SIG-M5 treated with dmso at 0.1 percent for 504 hours (cell line): ENCODE measurements at regions not wholly inside any gene's neighbourhood (a gene's known extent, or its start where the extent isn't known, plus 50 kb on each side); places are given as distances from the start of the nearest gene placed in this dataset.
"Not testable (repeated sequence)": the region's sequence is repeated elsewhere in the genome, so short reads cannot be mapped to it uniquely, and the experiment has no call there.

Experiments
- DNase-seq: peaks from one replicate; lab custom pipeline; 2025; ENCODE audit not compliant: unreplicated experiment; lab: John Stamatoyannopoulos, UW

DNA sequence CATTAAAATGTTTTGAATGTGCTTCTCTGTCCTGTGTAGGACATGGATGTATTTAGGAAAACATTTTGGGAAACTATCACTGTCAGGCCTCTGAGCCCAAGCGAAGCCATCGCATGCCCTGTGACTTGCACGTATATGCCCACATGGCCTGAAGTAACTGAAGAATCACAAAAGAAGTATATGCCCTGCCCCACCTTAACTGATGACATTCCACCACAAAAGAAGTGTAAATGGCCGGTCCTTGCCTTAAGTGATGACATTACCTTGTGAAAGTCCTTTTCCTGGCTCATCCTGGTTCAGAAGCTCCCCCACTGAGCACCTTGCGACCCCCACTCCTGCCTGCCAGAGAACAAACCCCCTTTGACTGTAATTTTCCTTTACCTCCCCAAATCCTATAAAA lies 191.1 kb upstream of the MEIS1 start:
- not testable (repeated sequence) for DNase-seq

DNA sequence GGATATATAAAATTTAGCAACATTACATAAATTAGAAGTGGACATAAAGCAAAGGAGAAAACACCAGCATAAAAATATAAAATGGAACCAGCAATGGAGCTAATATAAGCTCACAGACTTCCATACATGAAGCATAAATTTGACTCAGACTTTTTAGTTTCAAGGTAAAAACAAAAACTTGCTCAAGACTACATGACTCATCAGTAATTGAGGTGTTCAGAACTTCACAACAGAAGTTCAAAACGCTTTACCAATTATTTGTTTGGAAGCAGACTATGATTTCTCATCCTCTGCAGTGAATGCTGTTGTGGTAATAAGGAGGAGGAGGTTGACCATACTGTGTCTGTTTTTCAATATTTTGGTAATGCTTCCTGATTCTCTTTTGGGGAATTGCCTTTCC lies 192.0 kb upstream of the MEIS1 start:
- not testable (repeated sequence) for DNase-seq

DNA sequence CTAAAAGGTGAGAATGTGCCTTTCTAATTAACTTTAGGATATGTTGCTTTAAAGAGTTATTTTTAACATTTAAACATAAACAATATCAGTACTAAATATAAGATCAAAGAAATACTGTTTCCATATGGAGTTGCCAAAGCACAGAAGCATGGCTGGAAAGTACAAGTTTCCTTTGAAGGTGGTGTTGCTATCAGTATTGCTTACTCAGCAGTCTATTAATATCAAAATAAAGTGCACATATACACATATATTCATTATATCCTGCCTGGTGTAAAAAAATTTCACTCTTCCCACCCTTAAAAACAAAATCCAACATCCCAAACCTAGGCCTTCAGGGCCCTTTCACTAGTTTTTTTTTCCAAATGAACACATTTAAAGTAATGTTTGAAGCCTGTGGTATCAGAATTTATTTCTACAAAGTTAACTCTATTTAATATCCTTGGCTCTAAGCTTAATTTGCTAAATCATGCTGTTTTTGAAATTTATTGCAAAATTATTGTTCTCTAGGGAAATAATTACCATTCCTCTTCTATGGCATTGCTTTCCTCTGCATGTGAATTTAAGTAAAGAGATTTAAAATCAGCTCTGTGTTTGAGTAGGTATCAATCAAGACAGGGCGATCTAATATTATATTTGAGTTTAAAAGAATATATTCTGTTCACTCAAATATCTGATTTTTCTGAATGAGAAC lies 192.7 kb upstream of the MEIS1 start:
- DNase-seq = no peak

DNA sequence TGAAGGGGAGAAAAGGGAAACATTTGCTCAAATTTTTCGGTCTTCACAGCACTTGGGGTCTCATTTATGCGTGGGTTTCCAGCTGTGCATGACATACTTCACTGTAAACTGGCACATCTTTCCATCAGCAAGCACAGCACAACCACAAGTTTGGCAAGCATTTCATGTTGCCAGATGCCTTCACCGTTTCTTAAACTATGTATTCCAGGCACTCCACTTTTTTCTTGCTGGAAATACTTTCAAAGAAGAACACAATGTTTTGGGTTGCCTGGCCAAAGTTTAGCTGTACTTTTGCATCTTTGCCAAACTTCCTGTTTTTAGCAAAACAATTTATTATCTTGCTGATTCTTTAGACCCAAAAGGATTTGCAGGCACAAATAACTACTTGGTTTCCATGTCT lies 194.6 kb upstream of the MEIS1 start:
- no peak for DNase-seq

DNA sequence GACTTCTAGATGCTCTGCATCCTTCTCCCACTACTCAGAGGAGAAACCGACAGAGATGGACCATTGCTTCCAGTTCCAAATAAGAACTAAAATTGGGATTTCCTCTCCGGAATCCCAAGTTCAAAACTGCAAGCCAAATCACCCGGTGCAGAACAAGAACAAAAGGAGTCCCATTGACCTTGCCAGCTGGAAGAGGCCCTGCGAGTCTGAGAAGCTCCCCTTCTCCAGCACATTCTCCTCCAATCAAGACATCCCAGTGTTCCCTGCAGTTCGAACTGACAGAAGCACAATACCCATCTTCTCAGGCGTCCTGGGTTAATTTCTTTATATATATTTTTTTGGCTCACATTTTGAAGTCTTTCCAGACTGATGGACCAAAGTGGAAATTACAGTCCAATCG lies 195.3 kb upstream of the MEIS1 start:
- no peak for DNase-seq

DNA sequence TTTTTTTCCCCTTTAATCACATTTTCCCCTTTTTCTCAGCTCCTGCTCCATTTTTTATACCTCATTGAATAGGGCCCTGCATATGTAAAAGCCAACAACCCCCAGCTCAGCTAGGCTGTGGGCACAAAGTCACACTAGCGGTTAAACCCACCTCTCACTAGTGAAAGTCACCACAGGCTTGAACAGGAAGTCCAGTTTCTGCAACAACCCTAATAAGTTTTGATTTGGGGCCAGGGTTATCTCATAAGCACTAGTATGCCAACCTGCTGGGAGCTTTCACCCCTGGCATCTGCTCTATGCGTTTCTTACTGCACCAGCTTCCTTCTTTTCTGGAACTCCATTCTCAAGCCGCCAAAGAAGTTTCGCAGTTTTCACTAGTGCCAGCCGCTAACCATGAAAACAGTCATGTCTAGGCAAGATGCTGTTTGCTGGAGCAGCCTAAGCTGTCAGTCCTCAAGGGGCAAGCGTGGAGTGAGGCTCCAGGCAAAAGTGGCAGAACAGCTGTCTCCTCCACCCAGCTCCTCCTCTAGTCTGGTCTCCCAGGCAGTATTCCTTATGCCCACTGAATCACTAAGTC lies 197.0 kb upstream of the MEIS1 start:
- DNase-seq = no peak

DNA sequence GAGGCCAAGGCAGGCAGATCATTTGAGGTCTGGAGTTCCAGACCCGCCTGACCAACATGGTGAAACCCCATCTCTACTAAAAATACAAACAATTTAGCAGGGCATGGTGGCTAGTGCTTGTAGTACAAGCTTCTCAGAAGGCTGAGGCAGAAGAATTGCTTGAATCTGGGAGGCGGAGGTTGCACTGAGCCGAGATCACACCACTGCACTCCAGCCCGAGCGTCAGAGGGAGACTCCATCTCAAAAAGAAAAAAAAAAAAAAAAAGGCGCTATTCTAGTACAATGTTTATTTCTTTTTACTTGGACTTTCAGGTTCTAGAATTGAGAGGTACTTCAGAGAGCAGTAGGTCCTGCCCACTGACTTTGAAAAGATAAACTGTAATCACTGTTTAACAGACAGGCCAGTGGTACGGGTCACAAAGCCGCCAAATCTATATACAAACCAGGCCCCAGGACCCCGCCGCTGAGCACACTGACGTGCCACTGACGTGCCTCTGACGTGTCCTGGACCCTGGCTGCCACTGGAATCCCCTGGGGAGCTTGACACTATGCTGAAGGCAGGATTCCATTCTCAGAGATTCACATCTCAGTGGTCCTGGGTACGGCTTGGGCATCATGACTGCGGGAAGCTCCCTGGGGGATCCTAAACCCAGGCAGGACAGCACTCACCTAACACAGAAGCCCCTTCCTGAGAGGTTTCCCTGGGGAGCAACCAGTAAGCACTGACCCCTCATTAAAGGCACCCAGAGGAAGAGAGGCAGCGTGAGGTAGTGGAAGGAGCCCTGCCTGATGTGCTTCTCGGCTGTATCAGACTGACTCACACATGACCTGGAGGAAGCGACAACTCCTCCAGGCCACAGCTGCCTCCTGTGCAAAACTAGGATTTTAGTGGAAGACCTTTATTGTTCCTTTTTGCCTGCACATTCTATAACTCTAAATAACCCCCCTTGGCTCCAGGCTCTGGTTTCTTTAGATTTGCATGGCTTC lies 197.8 kb upstream of the MEIS1 start:
- DNase-seq = no peak

DNA sequence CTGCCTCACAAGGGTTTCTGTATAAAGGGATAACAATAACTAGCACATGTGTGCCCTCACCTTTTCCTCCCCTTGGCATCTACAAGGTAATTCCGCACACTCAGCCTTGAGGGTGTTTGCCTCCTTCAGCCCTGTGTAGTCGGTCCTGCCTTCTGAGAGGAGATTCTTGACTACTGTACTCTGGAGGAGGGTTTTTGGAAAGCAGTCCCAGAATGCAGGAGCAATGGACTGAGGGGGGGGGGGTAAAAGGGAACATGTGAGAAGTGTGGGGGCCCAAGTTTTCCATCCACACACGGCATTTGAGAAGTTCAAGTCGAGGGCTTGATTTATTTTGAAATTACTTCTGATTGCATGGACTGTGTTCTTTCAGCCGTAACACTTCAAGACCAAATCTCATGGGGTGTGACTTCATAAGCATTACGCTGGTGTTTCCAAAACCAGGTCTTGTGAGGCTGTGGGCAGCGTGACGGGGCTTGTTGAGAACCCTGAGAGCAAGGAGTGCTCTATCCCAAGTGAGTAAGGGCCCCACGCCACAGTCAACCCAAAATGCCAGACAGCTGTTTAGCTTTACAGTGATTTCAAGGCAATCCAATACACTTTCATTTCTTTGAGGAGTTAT lies 198.7 kb upstream of the MEIS1 start:
- DNase-seq = no peak

DNA sequence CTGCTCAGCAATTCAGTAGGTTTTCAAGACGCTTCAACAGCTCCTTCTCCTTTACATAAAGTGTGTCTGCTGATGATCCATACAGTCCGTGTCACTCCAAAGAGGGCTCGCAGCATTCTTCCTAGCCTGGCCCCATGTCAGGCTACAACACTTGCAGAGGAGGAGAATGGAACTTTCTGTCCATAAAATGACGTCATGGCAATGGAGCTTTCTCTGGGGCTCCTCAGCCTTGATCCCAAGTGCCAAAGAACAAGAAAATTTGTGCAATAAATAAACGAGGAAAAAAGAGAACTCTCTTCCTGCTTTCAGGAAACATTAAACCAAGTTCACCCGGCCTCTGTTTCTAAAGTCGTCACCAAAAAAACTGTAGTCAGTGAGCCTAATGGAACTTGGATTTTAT lies 199.5 kb upstream of the MEIS1 start:
- no peak for DNase-seq

DNA sequence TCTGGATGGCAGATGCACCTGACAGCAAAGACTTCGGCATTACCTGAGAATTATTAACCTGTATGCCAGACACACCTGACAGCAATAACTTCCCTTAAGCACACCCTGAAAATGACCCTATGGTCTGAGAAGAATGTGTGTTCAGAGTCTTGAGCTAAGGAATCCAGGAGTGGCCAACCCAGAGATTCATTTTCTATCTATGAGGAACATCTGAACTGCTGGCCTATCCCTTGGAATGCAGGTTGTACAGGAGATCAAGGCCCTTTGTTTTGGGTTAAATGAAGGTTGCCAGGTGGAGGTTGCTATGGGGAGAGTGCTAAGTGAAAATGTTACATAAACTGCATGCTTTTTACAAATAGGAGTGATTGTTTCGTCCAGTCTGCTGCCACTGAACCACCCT lies 200.9 kb upstream of the MEIS1 start:
- no peak for DNase-seq

DNA sequence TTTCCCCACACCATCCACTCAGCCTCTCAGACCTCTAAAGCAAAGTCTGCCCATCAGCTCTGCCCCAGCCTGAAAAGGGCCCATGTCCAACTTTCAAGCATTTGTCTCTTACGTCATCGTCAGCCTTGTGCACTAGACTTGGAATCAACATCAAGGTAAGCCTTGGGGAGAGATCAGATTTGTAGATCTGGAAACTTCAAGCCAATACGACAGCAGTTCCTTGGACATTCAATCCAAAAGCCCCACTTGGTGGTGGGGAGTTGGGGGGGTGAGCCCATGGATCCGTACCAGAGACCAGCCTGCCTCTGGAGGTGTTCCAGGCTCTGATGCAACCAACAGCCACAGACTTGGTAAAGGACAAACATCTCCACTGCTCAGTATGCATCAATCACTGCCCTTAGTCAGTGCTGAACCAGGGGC lies 206.8 kb upstream of the MEIS1 start:
- DNase-seq = no peak

DNA sequence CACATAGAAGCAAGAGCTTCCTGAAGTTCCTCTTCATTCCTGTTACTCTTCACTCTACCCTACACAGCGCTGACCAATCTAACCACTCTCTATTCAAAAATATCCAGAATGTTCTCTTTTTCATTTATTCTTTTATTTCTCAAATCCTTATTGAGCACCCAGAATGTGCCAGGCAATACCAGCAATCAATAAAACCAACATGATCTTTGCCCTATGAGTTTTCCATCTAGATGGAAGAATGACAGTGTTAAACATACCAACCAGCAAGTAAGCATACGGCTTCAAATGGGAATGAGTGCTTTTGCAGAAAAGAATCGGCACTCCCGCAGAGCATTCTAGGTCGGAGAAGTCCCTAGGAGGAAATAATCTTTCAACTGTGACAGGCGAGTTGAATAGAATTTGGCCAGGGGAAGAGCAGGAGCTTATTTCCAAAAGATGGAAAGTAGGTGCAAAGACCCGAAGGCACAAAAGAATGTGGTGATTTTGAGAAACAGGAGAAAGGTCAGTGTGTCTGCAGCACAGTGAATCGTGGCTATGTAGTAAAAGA lies 217.8 kb upstream of the MEIS1 start:
- no peak for DNase-seq

DNA sequence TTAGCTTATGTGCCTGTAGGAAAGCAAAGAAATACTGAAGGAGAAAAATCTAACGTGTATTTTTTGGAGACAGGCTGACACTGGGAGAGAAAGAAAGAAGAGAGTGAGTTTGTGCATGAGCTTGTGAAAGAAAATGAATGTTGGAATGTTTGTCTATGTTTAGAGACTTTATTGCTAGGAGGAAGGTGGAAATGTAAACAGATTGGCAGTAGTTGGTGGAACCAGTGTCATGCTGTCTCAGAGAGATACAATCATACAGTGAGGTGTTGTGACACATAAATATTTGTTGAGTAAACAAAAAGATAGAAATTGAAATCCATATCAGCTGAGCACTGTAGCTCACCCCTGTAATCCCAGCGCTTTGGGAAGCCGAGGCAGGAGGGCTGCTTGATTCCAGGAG lies 222.2 kb upstream of the MEIS1 start:
- peak; percentile 19 for DNase-seq

DNA sequence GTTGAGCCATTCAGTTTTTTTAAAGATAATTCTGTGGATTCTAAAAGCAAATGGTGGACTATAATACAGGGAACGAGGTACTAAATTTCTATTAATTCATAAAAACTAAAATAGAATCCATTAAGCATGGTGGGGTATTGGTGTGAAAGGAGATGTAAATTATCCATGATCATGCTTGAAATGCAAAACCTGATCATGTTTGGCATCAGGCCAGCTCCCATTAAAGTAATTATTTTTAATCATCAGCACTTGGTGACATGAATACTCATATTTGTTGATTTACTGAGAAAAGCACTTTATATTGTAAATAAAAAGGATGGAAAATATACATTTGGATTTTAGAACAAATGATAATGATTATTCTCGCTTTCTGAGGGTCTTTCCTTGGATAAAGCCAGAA lies 232.3 kb upstream of the MEIS1 start:
- no peak for DNase-seq

DNA sequence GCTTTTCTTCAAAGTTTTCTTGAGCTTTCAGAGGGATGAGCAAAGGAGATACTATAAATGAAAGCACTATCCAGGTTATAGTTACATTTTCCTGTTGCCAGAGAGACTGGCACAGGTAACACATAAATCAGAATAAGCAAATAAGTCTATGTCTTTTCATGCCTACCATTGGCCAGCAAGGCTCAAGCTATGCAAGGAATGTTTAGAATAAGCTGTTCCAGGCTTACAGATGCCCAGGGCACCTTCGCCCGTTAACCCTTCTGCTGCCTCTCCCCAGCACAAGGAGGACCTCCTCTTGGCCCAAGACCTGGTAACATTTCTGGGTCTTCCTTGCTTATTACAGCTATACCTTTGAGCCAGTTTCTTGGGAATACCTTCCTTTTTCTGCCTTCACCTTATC lies 233.7 kb upstream of the MEIS1 start:
- peak; percentile 13 for DNase-seq

DNA sequence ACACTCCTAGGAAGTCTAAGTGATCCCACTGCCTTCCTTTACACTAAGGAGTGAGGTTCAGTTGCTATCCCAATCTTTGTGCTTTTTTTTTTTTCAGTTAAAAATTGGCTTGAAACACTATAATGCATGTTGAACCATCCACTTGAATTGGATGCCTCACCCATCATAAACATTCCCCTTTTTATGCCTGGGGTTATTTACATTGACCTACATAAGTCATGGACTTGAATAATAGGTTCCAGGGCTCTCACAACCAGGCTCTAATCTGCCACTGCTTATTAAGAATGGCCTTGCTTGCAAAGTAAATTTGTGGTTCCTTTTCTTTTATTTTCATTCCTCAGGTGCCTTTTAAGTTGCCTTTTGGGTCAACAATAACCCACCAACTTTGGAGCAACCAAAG lies 236.1 kb upstream of the MEIS1 start:
- no peak for DNase-seq

DNA sequence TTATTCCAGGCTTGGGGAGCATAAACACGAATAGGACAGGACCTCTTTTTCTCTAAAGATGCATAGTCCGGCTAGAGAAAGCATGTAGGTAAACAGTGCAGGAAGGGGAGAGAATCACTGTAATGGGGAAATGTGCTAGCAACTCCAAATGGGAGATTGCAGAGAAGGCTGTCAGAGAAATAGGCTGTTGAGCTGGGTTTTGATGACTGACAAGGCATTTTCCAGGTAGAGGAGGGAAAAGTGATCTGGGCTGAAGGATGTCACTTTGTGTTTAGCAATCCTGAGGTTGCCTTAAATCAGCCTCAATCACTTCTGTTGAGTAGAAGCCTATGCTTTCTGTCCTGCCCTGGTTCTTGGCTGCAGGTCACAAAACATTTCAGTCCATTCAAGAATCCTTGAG lies 242.0 kb upstream of the MEIS1 start:
- DNase-seq = no peak

DNA sequence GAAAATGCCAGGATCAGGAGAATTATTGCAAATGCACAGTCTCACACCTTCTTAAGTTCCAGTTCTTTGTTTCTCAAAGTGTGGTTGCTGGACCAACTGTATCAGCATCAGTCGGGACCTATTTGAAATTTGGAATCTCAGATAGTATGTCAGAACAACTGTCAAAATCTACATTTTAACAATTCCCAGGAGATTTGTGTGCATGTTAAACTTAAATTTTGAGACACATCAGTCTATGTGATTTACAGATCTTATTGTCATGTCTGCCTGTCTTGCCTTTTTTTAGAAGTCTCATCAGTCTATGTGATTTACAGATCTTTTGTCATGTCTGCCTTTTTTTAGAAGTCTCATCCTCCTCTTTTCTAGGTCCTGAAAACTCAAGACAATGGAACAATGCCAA lies 243.6 kb upstream of the MEIS1 start:
- DNase-seq = no peak

DNA sequence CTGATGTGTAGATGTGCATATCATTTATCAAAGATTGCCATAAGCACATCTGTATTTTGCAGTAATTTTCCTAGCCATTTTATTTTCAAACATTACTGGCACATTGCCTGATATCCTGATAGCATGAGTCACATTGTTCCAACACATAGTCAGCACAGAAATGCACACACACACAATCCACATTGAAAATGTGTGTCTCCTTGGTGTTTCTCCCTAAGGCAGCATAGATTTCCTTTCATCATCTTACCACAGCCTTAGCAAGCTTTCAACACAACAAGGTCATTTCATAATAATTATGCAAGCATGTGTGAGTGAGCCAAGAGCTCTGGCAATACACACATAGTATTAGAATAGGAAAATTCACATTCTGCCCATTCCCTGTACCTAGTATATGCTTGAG lies 245.4 kb upstream of the MEIS1 start:
- DNase-seq = peak; percentile 26

DNA sequence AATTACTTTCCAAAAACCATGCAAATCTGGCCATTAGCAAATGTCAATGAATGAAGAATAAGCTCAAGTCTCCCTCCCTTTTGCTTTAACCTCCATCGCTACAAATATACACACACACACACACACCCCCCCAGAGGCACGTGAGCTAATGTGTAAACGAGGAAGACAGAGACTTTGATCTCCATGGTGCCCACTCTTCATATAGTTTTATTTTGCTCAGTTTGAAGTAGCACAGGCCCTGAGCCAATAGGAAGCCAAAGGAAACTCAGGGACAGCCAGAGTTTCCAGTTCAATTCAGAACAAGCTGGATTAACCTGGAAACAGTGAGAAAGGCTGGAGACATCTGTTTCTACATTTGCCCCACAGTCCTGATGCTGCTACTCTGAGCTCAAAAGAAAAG lies 248.4 kb upstream of the MEIS1 start:
- DNase-seq = no peak

DNA sequence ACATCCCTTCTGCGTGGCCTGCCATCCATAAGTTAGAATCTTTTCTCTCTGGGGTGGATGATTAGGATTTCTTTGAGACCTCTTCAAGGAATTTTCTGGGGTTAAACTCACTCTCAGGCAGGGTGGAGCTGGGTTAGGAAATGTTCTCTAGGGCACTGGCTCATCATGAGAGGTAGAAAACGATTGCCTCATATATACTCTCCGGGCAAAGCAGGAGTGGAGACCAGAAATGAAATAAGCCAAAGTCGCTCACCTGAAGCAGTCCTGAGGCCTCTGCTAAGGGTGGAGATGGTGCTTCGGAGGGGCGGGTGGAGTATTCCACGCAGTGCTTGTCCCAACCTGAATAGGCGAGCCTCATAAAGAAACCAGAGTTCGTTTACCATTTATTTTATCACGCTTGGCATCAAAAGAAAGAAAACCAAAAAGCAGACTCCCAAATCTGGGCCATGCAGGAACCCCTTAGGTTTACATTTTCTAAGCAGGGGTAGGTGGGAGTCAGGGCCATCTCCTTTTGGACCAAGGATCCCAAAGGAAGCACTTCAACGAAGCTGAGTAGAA lies 249.3 kb upstream of the MEIS1 start:
- no peak for DNase-seq
